Loucy (cell line): ENCODE measurements at regions not wholly inside any gene's neighbourhood (a gene's known extent, or its start where the extent isn't known, plus 50 kb on each side); places are given as distances from the start of the nearest gene placed in this dataset.

Source experiments
- CTCF ChIP-seq: fragments of 200-600 bp; sonication (generic); conservative IDR thresholded peaks from 2 replicates; pipeline ENCODE4 v1.5.1; 2014; ENCODE audit warnings: mild to moderate bottlenecking, antibody characterized with exemption, low read length
- EZH2phosphoT487 ChIP-seq: fragments of 200-600 bp; IDR thresholded peaks from 2 replicates; pipeline ENCODE4 v1.6.1; 2018; ENCODE audit warnings: antibody characterized with exemption, mild to moderate bottlenecking, moderate library complexity, borderline replicate concordance

DNA sequence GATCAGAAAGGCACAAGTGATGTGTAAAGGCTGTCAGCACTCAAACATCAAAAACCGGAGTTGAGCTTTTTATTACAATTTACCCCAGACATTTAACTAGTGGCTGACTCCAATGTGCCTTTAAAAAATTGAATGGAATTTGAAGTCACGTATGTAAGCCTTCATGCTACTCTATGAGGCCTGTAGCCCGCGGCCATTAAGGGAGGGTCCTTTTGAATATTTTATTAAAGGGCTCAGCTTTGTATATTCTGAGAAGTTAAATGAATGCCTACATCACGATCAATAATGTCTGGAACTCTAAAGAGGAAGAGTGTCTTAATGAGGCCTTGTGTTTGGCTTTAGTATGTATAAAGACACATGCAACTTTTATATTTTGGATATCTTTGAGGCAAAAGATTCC, 916.6 kb upstream of the CELF2 start:
- TF ChIP-seq CTCF (no peak), EZH2phosphoT487 (no peak)
